ENCODE measurements at regions not wholly inside any gene's neighbourhood (a gene's known extent, or its start where the extent isn't known, plus 50 kb on each side); places are given as distances from the start of the nearest gene placed in this dataset.
"Not testable (repeated sequence)": the region's sequence is repeated elsewhere in the genome, so short reads cannot be mapped to it uniquely, and the experiment has no call there.

DNA sequence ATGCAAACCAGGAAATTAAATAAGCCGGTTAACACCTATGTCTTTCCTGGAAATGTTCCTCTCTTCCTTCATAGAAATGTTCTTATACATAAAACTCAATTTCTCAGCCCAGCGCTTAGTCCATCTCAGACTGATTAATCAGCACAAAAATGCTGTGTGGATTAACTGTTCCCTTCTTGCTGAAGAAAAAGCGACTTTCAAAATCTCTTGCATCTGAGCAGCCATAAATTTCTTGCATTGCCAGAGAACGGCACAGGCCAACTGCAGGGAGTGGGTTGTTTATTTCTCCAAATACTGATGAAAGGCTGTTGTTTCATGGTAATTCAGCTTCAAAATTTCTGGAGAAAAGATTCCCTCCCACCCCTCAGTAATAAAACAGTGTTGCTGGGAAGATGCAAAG, 517.6 kb downstream of the BTBD3 start:
- intact Hi-C loops (cut with micrococcal nuclease): no loop called here

DNA sequence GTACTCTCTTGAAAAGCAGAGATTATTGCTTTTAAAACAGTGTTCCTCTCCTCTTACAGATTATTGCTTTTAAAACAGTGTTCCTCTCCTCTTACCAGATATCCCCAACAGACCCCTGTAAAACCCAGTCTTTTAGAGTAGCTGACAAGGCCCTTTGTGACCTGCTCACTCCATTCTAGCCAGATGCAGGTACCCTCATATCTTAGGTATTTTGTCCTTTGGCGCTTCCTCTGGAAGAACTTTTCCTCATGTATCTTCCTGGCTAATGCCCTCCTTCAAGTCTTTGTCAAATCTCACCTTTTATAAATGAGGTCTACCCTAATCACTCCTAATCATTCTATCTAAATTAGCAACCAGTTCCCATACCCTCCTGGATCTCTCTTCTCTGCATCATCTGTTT, 536.0 kb downstream of the BTBD3 start:
- intact Hi-C loops (cut with micrococcal nuclease): no loop called here

DNA sequence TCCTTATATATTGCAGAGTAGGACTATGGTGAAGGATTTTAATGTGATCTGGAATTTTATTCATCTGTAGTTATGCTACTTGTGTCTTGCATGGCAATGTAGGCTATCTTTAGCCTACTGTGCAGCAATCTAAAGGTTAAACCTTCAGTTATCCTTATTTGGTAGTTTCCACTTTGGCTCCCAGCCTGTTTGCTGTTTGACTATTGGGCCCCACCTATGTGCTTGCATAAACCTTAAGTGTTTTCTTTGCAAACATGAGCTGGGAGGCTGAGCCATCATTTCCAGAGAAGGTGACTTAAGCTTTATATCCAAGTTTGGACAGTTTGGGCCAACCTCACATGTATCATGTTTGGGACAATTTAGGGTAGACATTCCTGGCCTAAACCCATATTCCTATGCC, 537.5 kb downstream of the BTBD3 start:
- intact Hi-C loops (cut with micrococcal nuclease): no loop called here

DNA sequence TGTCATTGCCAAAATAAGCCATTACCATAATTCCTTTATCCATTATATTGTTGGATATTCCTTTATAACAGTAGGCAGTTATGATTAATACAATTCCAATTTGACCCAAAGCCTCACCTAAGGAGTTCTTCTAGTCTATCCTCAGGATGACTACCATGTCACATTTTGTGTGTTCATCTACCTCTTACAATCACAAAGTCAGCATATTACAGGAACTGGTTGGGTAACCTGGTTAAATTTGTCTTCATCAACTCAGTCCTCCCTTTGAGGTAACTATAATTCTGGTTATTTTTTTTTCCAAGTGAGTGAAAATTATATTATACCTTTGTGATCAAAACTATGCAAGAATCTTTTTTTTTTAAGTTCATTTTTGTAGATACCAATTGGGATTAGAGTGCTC, 540.5 kb downstream of the BTBD3 start:
- intact Hi-C loops (cut with micrococcal nuclease): no loop called here

DNA sequence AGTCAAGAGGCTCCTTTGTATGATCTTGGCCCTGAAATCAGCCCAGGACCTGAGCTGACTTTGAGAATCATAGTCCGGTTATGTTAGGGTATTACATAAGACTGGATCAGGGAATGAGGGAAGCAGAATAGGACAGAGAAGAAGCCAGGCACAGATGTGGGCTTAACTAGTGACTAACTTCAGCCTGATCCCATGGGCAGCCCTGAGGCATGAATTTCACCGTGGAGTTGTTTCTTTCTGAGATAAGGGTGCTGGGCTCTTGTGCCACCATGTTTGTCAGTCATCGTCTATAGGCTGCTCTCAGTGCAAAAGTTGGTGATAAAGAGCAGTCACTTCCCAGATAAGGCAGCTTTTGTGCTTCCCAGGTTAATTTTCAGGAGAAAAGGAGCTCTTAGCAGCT, 544.7 kb upstream of the SPTLC3 start:
- intact Hi-C loops (cut with micrococcal nuclease): no loop called here

DNA sequence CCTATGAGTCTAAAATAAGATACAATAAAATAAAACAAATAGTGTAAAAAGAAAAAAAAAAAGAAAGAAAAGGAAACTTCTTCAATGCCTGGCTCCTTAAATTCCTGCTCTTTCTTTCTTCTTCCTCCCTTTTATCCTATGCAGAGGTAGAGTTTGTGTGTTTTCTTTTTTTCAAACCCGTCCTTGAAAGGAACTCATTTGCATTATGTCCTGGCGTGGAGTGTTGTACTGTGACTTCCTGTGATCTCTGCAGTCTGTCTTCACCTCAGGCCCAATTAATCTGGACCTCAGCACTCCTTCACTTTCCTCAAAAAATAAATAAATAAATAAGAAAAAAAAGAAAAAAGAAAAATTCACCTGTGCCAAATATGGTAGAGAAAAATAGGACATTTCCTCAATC, 541.9 kb upstream of the SPTLC3 start:
- intact Hi-C loops (cut with micrococcal nuclease): no loop called here

DNA sequence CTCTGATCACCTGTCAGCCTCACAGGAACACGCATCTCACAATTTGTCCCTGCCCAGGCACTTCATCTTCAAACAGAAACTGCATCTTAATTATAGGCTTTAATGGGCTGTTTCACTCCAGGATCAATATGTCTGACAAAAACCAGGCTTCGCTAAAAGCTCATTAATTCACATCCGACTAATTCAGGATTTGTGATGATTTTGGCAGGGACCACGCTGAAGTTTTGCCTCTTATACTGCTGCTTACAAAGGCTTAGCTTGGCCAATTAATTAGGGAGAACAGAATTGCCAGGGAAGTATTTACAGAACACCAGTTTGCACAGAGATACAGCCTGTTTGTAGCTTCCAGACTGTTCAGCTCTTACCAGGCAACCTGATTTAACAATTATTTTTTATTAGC, 541.0 kb upstream of the SPTLC3 start:
- intact Hi-C loops (cut with micrococcal nuclease): no loop called here

DNA sequence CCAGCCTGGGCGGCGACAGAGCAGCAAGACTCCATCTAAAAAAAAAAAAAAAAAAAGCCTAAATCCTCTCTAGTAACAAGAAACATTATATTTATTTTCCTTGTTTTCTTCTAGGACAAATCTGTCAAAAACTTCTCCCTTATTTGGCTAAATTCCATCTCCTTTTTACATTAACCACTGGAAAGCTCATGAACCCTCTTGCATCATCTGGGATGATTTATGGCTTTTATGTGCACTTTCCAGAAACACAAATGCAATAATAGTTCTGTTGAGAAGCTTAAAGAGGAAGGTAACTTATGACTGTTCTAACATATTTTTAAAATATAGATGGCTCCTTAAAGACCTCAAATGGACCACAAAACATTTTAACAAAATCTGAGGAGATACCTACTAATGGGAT, 526.1 kb upstream of the SPTLC3 start:
- intact Hi-C loops (cut with micrococcal nuclease): no loop called here

DNA sequence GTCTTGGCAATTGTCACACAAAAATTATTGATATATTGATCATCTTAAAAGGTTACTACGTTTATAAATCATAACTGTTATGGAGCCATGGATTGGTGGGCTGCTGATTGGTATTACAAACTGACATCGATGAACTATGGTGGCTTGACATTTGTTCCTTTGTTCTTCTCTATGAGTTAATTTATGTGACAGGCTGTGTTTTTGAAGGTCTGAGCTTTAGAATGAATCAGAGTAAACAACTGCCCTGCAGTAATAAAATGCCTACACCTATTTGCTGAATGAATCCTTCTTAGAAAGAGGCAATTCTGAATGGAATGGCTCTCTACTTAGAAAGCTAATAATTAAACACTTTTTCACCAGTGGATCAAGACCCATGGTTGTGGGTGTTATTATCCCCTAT, 506.3 kb upstream of the SPTLC3 start:
- intact Hi-C loops (cut with micrococcal nuclease): no loop called here

DNA sequence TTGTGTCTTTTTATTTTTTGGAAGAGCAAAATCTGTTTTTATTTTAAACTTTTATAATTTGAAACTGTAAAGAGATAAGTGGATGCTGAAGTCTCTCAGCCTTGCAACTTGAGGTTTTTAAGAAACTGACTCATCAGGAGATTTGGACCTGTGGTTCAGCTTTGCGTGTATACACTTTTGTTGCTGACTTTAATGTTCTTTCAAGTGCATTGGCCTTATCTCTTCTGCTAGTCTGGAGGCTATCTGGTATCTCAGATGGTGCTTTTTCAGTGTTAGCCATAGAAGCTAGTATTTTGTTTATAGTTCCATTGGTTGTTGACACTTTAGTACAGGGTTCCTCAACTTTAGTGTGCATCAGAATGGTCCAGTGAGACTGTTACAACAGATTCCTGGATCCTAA, 504.0 kb upstream of the SPTLC3 start:
- intact Hi-C loops (cut with micrococcal nuclease): no loop called here

DNA sequence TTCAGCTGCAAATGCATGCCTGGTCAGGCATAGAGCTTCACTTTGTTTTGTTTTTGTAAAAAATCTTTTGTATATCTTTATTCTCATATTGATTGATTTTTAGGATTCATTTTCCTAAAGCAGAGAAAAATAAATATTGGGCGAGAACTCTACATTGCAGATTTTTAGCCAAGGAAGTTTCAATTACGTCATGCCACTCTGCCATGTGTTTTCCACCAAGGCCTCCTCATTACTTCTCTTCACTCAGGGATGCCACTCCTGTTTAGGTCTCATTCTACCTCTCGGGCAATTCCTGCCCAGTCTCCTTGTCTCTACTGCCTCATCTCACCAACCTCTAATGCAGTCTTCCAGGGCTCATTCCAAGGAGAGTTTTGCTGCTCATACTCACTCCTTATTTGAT, 497.3 kb upstream of the SPTLC3 start:
- intact Hi-C loops (cut with micrococcal nuclease): no loop called here

DNA sequence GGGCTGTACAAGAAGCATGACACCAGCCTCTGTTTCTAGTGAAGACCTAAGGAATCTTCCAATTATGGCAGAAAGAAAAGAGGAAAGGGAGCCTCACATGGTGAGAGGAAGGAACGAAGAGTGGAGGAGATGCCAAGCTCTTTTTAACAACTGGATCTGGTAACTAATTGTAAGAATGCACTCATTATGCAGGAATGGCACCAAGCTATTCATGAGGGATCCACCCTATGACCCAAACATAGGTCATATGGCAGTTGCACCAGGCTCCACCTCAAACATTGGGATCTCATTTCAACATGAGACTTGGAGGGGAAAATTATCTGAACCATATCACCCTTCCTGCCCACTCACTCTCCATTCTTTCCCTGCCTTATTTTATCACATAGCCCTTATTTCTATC, 496.0 kb upstream of the SPTLC3 start:
- intact Hi-C loops (cut with micrococcal nuclease): no loop called here

DNA sequence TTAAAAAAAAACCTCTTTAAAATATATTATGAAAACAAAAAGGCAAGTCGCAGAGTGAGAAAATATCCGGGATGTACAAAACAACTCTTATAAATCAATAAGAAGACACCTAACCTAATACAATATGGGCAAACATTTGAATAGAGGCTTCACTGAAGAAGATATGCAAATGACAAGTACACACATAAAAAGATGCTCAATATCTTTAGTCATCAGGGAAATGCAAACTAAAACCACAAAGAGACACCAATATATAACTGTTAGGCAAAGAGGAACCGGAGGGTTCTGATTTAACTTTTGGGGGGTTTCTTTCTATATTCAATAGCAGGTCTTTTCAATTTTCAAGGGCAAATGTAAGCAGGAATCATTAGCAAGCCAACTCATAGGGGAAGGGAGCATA, 480.7 kb upstream of the SPTLC3 start:
- intact Hi-C loops (cut with micrococcal nuclease): no loop called here

DNA sequence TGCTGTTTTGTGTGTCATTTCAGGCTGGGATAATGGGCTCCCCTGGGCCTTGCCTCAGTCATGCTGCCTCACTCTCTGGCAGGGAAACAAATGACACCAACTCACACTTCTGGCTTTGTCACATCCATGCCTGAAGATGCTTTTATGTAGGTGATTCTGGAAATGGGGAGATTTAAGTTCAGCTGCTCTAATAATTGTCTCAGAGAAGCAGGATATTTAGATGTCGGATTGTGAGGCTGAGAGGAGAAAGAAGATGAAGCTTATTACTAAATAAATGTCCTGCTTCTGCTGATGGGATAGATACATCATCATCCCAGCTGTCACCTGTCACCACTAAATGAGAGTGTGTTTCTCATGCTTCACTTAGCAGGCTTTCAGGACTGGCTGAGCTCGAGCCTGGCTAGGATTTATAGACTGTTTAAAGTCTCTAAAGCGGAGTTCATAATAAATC, 480.2 kb upstream of the SPTLC3 start:
- intact Hi-C loops (cut with micrococcal nuclease): no loop called here

DNA sequence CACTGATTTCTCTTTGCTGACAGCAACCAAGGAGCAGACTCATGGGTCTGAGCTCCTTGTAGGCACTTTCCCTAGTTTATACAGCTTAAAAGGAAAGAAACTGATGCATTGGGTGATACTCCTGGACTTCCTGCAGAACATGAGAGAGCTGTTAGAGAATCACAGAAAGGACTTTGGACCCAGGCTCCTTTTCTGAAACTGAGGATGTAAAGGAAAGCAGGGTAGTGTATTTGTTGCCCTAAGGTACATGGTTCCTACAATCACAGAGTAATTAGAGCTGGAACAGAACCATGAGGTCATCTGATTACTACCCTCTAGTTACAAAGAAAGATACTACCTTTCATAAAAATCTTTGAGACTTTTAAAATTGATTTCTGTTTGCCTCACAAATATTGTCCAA, 477.1 kb upstream of the SPTLC3 start:
- intact Hi-C loops (cut with micrococcal nuclease): no loop called here

DNA sequence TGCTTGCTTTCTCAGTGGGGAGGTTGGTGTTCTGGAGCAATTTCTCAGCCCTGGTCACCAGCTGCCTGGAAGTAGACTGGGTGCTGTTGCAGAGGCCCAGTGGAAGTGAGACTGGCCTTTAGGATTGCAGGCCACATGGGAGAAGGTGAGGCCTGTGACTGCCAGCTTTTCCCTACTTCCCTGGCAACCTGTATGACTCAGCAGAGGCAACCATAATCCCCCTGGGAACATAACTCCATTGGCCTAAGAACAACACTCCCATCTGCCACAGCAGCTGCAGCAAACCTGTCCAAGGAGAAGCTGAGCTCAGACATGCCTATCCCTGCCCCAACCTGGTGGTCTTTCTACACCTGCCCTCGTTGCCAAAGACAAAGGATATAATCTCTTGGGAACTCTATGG, 473.5 kb upstream of the SPTLC3 start:
- intact Hi-C loops (cut with micrococcal nuclease): no loop called here

DNA sequence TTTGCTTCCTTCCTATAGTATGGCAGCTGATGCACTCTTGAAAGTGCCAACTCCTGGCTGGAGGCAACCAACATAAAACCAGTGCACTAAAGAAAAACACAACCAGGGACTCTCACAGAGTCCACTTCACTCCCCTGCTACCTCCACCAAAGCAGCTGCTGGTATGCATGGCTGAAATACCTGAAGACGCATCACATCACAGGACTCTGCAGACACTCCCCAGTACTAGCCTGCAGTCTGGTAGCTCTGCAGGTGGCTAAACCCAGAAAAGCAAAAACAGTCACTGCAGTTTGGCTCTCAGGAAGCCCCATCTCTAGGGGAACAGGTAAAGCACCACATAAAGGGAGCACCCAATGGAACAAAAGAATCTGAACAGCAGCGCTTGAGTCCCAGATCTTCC, 473.0 kb upstream of the SPTLC3 start:
- intact Hi-C loops (cut with micrococcal nuclease): no loop called here

DNA sequence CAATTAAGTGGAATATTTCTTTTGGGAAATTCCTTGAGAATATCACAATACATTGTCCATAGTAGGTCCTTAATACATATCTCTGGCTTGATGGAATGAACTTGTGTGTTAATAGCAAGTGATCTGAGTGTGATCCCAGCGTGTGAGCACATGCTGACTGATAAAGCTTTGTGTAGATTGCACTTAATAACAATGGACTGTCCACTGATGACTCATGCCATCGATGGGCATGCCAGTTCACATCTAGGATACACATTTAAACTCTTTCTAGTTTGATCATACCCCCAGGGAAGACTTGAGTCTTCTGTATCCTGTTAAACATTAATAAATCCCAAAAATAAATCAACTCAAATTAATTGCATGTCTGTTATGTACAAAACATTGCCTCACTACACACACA, 454.3 kb upstream of the SPTLC3 start:
- intact Hi-C loops (cut with micrococcal nuclease): no loop called here

DNA sequence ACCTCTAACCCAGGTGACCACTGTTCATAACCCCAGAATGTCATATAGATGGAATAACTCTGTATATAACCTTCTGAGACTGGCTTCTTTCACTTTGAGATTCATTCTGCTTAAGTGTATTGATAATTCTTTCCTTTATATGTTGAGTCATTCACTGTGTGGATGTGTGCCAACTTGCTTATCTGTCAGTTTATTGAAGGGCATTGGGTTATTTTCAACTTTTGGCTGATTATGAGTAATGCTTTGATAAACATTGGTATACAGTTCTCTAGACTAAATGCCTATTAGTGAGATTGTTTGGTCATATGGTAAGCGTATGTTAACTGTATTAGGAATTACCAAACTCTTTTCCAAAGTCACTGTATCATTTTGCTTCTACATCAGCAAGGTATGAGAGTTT, 453.4 kb upstream of the SPTLC3 start:
- intact Hi-C loops (cut with micrococcal nuclease): no loop called here

DNA sequence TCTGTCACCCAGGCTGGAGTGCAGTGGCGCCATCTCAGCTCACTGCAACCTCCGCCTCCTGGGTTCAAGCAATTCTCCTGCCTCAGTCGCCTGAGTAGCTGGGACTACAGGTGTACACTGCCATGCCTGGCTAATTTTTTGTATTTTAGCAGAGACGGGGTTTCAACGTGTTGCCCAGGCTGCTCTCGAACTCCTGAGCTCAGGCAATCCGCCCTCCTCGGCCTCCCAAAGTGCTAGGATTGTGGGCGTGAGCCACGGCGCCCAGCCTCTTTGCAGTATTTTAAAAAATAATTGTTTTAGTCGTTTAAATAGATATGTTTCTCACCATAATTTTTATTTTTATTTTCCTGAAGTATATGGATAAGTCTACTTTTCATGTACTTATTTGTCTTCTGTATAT, 452.9 kb upstream of the SPTLC3 start:
- intact Hi-C loops (cut with micrococcal nuclease): not testable (repeated sequence)

DNA sequence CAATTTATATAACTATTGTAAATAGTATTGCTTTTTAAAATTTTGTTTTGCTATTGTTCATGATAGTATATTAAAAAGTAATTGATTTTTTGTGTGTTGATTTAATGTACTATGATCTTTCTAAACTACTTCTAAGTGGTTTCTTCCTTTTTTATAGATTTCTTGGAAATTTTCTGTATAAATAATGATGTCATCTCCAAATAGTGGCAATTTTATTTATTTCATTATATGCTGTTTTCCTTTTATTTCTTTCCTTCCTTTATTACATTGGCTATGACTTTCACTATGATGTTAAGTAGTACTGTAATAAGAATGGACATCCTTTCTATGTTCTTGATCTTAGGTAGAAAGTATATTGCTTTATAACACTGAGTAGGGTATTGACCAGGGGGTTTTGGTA, 451.5 kb upstream of the SPTLC3 start:
- intact Hi-C loops (cut with micrococcal nuclease): no loop called here

DNA sequence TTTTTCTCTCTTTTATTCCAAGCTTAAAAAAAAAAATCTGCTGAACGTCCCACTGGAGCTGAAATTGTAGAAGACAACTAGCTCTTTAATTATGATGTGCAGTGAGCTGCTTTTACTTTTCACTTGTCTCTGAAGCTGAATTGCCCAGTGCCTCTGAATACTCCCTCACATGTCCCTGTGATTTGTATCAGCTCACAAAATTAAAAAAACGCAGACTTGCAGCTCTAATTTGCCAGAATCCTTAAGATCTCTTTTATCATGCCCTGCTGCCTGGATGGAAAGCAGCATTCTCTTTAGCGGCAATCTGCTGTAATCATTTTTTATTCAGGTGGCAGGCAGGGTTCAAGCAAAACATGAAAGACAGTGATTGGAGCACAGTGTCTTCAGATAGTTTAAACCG, 443.8 kb upstream of the SPTLC3 start:
- intact Hi-C loops (cut with micrococcal nuclease): no loop called here

DNA sequence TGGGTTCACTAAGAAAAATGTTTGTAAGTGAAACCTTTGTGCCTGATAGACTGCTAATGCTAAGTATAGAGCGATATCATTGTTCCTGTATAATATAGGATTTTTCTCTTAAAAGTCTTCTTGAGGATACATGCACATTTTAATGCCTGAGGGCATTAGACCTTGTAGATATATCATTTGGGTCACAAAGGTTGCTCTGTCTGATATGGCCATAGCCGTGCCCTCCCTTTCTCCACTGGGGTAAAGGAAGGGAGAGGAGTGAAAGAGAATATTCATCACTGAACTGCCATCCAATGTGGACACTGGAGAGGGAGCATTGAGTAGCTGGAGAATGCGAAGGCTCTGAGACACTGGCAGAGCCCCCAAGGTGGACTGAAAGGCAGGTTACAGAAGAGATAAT, 442.2 kb upstream of the SPTLC3 start:
- intact Hi-C loops (cut with micrococcal nuclease): no loop called here

DNA sequence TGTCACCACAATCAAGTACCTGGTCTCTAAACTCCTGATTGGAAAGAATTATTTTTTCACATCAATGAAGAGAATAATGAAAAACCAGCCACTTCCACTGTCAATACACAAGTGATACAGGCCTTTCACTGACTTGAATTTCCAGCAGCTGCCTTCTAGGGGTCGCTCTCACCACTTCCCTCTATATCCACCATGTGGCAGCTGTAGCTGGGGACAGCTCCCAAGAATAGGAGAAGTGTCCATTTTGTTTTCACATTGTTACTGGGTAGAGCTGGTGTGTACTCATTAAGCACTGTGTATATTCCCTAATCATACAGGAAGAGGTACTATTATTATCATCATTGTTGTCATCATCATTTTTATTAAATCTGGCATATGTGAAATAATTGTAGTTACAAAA, 438.4 kb upstream of the SPTLC3 start:
- intact Hi-C loops (cut with micrococcal nuclease): no loop called here

DNA sequence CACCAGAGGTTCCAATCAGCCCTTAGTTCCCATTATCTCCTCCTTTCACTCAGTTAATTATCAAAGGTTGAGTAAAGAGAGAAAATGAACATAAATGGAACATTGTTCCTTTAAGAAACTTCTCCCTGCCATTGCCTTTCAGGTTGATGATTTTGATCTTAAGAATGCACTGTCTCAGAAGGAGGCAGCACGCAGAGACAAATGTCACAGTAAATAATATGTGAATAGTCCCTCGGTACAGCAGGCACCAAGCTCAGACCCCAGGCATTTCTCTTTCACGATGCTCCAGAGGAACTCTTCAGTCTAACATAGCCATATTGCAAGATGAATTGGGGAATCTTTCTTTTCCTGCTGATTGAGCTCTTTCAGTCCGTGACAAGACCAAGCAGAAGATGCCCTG, 435.3 kb upstream of the SPTLC3 start:
- intact Hi-C loops (cut with micrococcal nuclease): no loop called here
